Hematopoietic multipotent progenitor cell treated with erythropoietin and hydrocortisone succinate and interleukin-3 and kit ligand, for 17 days (in vitro differentiated cells): ENCODE measurements at regions not wholly inside any gene's neighbourhood (a gene's known extent, or its start where the extent isn't known, plus 50 kb on each side); places are given as distances from the start of the nearest gene placed in this dataset.

Experiments used
- DNase-seq: peaks from one replicate; pipeline ENCODE4 v3.0.0-alpha.2; 2015; ENCODE audit warnings: low spot score

GRCh38 chr14:65224799-65225198 lies 122.5 kb upstream of the MAX start:
- DNase-seq = no peak

- no peak for DNase-seq
Observed at GRCh38 chr14:65225299-65226159, 123.2 kb upstream of the MAX start.

GRCh38 chr14:65226824-65227604 lies 124.7 kb upstream of the MAX start:
- no peak for DNase-seq

- DNase-seq = no peak
Observed at GRCh38 chr14:65228436-65228835, 126.1 kb upstream of the MAX start.

DNA sequence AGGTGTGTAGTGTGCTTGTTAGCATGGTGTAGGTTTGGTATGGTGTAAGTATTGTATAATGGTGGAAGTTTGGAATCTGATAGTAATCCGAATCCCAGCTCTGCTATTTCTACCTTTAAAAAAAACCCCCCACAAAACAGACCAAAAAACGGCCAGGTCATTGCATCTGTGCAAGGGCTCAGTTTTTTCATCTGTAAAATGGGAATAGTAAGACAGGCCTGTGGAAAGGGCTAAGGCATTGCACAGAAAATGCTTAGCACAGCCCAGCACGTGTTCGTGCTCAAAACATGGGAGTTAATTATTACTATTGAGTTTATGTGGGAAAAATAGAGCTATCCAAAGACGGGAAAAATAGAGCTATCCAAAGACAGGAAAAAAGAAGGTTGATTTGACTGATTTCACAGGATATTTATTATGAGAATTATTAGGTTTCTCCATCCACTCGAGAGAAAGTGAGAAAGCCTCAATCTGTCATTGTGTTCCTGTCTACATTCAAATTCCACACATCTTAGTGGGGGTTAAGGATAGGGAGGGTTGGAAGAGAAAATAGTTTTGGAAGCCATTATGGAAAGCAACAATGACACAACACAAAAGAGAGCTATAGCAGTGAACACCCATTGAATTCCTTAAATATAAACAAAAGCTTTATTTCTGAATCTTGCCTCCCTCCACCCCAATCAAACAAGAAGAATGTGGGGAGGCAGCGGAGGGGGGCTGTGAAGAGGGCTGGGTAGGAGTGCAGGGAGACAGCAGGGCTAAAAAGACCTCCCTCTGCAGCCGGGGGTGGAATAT lies 126.8 kb upstream of the MAX start:
- DNase-seq = no peak

DNA sequence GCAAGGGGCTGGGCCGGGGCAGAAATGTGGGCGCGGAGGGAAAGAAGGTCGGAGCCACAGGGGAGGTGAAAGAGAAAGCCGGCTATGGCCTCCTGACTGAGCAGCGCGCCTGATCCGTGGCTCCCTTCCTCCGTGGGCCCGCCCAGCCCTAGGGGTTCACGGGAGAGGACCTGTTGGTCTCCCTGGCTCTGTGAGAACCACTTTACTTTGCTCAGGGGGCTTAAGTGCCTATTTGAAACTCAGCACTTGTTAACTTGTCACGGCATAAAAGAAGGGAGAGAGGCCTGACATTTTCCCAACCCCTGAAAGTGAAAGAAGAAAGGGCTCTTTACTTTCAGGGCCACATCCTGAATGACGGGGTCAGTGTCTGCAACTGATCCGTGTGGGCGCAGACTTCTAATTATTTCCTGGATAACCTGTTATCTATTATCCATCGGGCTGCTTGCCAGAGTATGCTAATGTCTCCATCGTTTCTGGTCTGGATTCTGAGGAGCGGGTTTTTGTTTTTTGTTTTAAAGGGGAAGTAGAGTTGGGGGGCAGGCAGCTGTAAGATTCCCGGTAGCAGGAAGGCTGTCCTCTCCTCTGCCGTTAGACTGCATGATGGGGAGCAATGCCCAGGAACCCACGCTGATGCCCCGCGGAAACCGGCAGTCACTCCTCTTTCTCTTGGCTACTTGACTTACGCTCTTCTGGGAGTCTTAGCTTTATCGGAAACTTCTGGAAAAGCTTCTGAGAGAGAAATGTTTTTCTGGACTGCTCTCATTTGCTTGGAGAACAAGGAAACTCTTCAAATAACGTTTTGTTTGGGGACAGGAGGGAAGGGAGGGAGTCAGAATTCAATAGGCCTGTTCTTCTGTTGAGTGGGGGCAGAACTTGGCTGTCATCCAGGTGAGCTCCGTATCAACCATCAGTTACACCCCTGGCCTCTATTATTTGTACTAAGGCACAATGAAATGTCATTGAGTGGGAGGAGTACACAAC lies 127.7 kb upstream of the MAX start:
- DNase-seq = no peak

GRCh38 chr14:65231286-65231980 lies 129.1 kb upstream of the MAX start:
- no peak for DNase-seq

GRCh38 chr14:65234752-65235361 lies 132.5 kb upstream of the MAX start:
- no peak for DNase-seq

DNA sequence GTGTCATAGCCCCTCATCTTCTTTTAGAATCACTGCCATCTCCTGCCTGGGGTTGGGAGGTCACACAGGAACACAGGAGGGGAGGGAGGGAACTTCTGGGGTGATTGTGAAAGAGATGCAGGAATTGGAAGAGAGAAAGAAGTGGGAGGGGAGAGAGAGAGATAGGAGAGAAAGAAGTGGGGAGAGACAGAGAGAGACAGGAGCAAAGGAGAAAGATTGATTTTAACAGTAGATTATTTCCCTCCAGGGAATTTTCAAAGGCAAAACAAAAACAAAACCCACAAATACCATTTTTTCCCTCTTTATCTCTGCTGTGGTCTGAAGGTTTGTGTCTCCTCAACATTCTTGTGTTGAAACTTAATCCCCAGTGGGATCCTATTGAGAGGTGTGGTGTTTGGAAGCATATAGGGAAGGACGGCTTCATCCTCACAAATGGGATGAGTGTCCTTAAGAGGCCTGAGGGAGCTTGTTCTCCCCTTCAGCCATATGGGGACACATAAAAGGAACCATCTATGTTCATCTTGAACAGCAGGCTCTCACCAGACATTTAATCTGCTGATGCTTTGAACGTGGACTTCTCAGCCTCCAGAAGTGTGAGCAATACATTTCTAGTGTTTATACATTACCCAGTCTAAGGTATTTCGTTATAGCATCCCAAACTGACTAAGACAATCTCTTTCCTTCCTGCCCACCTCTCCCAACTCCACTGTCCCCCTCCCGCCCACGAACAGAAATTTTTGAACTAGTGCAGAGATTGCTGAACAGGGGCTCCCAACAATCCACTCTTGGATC lies 134.9 kb upstream of the MAX start:
- no peak for DNase-seq

- no peak for DNase-seq
Observed at GRCh38 chr14:65237941-65238340, 135.6 kb upstream of the MAX start.

GRCh38 chr14:65238456-65238855 lies 136.1 kb upstream of the MAX start:
- DNase-seq = no peak

GRCh38 chr14:65239143-65239937 lies 137.0 kb upstream of the MAX start:
- DNase-seq = no peak

- DNase-seq = no peak
Observed at GRCh38 chr14:65239938-65240296, 137.6 kb upstream of the MAX start.

- no peak for DNase-seq
Observed at GRCh38 chr14:65241125-65241752, 138.9 kb upstream of the MAX start.

DNA sequence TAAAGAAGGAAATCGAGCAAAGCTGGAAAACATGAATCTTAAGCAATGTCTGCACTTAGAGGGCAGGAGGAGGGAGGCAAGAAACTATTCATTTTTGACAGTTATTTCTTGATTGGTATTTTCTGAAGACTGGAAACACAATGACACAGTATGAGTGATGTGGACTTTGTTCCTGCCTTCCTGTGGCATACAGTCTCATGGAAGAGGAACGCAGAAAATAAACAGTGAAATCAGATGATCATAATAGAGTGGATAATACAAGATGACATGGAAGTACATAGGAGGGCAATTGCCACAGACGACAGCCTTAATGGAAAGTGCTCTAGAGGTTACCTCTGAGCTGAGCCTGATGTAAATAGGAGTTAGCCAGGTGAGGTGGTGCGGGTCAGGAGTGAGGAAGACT lies 140.4 kb upstream of the MAX start:
- DNase-seq = no peak

GRCh38 chr14:65243766-65244442 lies 141.6 kb upstream of the MAX start:
- no peak for DNase-seq

GRCh38 chr14:65249471-65250161 lies 147.3 kb upstream of the MAX start:
- DNase-seq = no peak
